HepG2 (cell line): ENCODE measurements at regions not wholly inside any gene's neighbourhood (a gene's known extent, or its start where the extent isn't known, plus 50 kb on each side); places are given as distances from the start of the nearest gene placed in this dataset.

ENCODE experiments used
- ATAC-seq: fragments of 200-7000 bp; cut with Tn5 transposase; 3 replicates; pipeline ENCODE4 v1.9.1; 2020; ENCODE audit warnings: mild to moderate bottlenecking, moderate library complexity
- BruUV-seq: library from RNA; stranded (reverse); fragments of 400-500 nt; replicated peaks from 2 replicates; lab custom pipeline; 2021; lab: Mats Ljungman, UMichigan
- CTCF ChIA-PET: fragments of 300-600 bp; formaldehyde crosslinking; extraction: SDS; loops from one replicate; lab custom pipeline; 2021; ENCODE audit warnings: low total read pairs, inconsistent platforms, low intra/inter-chr PET ratio; lab: Yijun Ruan, JAX
- POLR2A ChIA-PET: fragments of 350-600 bp; sonication (Branson Sonifier 250); formaldehyde crosslinking; loops from one replicate; lab custom pipeline; 2020; ENCODE audit warnings: antibody characterized with exemption, inconsistent platforms; lab: Yijun Ruan, JAX
- DNase-seq: peaks from one replicate; pipeline ENCODE4 v3.0.0-alpha.2; 2015; ENCODE audit warnings: low spot score
- FAIRE-seq: peaks from 3 replicates; lab custom pipeline; 2011; peaks lifted over from hg19 to GRCh38; lab: Jason Lieb, UNC
- H2AFZ ChIP-seq: one replicate; pipeline ENCODE4 v1.6.1; 2011; ENCODE audit warnings: low read length, inconsistent platforms
- H3K27ac ChIP-seq: fragments of 300-600 bp; 3 replicates; pipeline ENCODE4 v1.8.0; 2011; ENCODE audit warnings: mixed run types, mild to moderate bottlenecking, mixed read lengths, low read length, inconsistent platforms; ENCODE audit not compliant: insufficient read depth; ENCODE audit errors: extremely low read length
- H3K27me3 ChIP-seq, 2 experiments: fragments of 200-600 bp in 1 of 2; 2 replicates in 1 of 2; 3 replicates in 1 of 2; pipeline versions ENCODE4 v1.6.0 to v1.8.0; 2011; ENCODE audit warnings: low read length in 2 of 2, mild to moderate bottlenecking in 2 of 2, moderate library complexity in 2 of 2, inconsistent platforms in 1 of 2; ENCODE audit not compliant: insufficient read depth in 2 of 2, control insufficient read depth in 1 of 2
- H3K36me3 ChIP-seq, 2 experiments: fragments of 200-600 bp in 1 of 2; replicated peaks in 1 of 2; 2 replicates in 1 of 2; 3 replicates in 1 of 2; pipeline versions ENCODE4 v1.5.1 to v1.8.0; 2011; ENCODE audit warnings: low read length in 2 of 2, inconsistent platforms in 1 of 2; ENCODE audit not compliant: insufficient read depth in 2 of 2, control insufficient read depth in 1 of 2
- H3K4me1 ChIP-seq: 2 replicates; pipeline ENCODE4 v1.5.1; 2012; ENCODE audit warnings: low read length, inconsistent platforms; ENCODE audit not compliant: insufficient read depth
- H3K4me2 ChIP-seq: 2 replicates; pipeline ENCODE4 v1.6.0; 2011; ENCODE audit warnings: low read depth, low read length, inconsistent platforms
- H3K4me3 ChIP-seq, 3 experiments: fragments of 200-600 bp in 1 of 3; sonication (generic), shearing (Covaris generic) in 1 of 3; replicated peaks in 1 of 3; 2 replicates each; pipeline ENCODE4 v1.5.1; 2011 to 2016; ENCODE audit warnings: low read length in 3 of 3, inconsistent platforms in 2 of 3, low read depth in 2 of 3, mild to moderate bottlenecking in 2 of 3, control low read depth in 1 of 3, mixed read lengths in 1 of 3; ENCODE audit not compliant: insufficient read depth in 1 of 3
- H3K79me2 ChIP-seq: one replicate; pipeline ENCODE4 v1.6.1; 2011; ENCODE audit warnings: low read length, inconsistent platforms; ENCODE audit not compliant: insufficient read depth
- H3K9ac ChIP-seq: 2 replicates; pipeline ENCODE4 v1.6.0; 2011; ENCODE audit warnings: mild to moderate bottlenecking, low read depth, low read length, inconsistent platforms; ENCODE audit not compliant: insufficient read depth
- H3K9me3 ChIP-seq: 2 replicates; pipeline ENCODE4 v1.5.1; 2012; ENCODE audit warnings: mild to moderate bottlenecking, low read length
- H4K20me1 ChIP-seq: 2 replicates; pipeline ENCODE4 v1.6.0; 2011; ENCODE audit warnings: inconsistent platforms, mild to moderate bottlenecking, low read length, moderate library complexity; ENCODE audit not compliant: insufficient read depth
- NFYB ChIP-seq: sonication (generic); formaldehyde crosslinking; IDR thresholded peaks from 2 replicates; pipeline ENCODE4 v1.4.0; 2020; ENCODE audit warnings: missing genetic modification reagents
- REPIN1 ChIP-seq: sonication (generic); formaldehyde crosslinking; IDR thresholded peaks from 2 replicates; pipeline ENCODE4 v1.8.0; 2022; ENCODE audit warnings: missing genetic modification reagents, low read depth, mild to moderate bottlenecking, borderline replicate concordance
- SAP130 ChIP-seq: IDR thresholded peaks from 2 replicates; pipeline ENCODE4 v1.6.1; 2016; ENCODE audit warnings: low read depth
- STAT5B ChIP-seq: sonication (generic); formaldehyde crosslinking; IDR thresholded peaks from 2 replicates; pipeline ENCODE4 v1.4.0; 2020; ENCODE audit warnings: missing genetic modification reagents
- ZNF224 ChIP-seq: sonication (generic); formaldehyde crosslinking; IDR thresholded peaks from 2 replicates; pipeline ENCODE4 v1.5.0; 2020; ENCODE audit warnings: mild to moderate bottlenecking, missing genetic modification reagents
- ZNF704 ChIP-seq: sonication (generic); formaldehyde crosslinking; IDR thresholded peaks from 2 replicates; pipeline ENCODE4 v1.8.1; 2023; ENCODE audit warnings: mild to moderate bottlenecking, inconsistent platforms, moderate library complexity, missing genetic modification reagents, borderline replicate concordance
- ZSCAN9 ChIP-seq: IDR thresholded peaks from 2 replicates; pipeline ENCODE4 v1.6.1; 2016; ENCODE audit warnings: borderline replicate concordance
- WGBS: methylation state at CpG from one replicate; pipeline ENCODE4 v1.1.6; 2017; ENCODE audit warnings: low lambda C conversion rate; 5-methylcytosine and 5-hydroxymethylcytosine counted together
- in situ Hi-C: cut with HindIII; loops from 2 replicates; pipeline ENCODE4 v1.10.0; 2017; ENCODE audit warnings: low pct_unique_long_range_greater_than_20kb; ENCODE audit not compliant: extremely low pct_ligation_motif_present
- intact Hi-C: fragments of 100-400 bp; cut with micrococcal nuclease; formaldehyde crosslinking; loops from one replicate; pipeline ENCODE4 v1.10.0; 2022; ENCODE audit not compliant: unreplicated experiment

- ChIA-PET CTCF (no interaction called here), POLR2A (no interaction called here)
- intact Hi-C loops (no loop called here), in situ Hi-C loops (no loop called here)
- TF ChIP-seq NFYB (no peak), ZNF224 (no peak), STAT5B (CRISPR knock-in tag) (no peak)
- H3K27ac ChIP-seq = no peak overlapping the region
- H3K79me2 ChIP-seq = no peaks in the 10 kb centered on the region
- no peak overlapping the region for H3K9ac ChIP-seq
- H4K20me1 ChIP-seq = no peaks in the 10 kb centered on the region
- 0% methylated on average over 2 of the region's 2 CpGs for WGBS
- FAIRE-seq = no peak
- H3K4me2 ChIP-seq = no peak overlapping the region
- no TSS peak for BruUV-seq
- no peak for DNase-seq
- ATAC-seq = no peak
- no peaks in the 10 kb centered on the region for H3K36me3 ChIP-seq
- no peaks in the 10 kb centered on the region for H3K9me3 ChIP-seq
- no peaks in the 10 kb centered on the region; a peak in 1 of 5 replicates for H3K27me3 ChIP-seq
- no peaks in the 10 kb centered on the region for H3K4me1 ChIP-seq
- no peak overlapping the region for H2AFZ ChIP-seq
- H3K4me3 ChIP-seq = no peak overlapping the region
Observed at GRCh38 chr12:78316631-78317468, 486.2 kb downstream of the NAV3 start.

GRCh38 chr12:78321696-78322095 is 491.0 kb downstream of the NAV3 start:
- H3K27me3 ChIP-seq = no peaks in the 10 kb centered on the region; a peak in 1 of 5 replicates
- DNase-seq = no peak
- intact Hi-C loops (no loop called here), in situ Hi-C loops (no loop called here)
- H2AFZ ChIP-seq = no peak overlapping the region
- no peak for FAIRE-seq
- no peak overlapping the region for H3K4me2 ChIP-seq
- H3K79me2 ChIP-seq = no peaks in the 10 kb centered on the region
- no peak overlapping the region for H3K27ac ChIP-seq
- H3K9me3 ChIP-seq = no peaks in the 10 kb centered on the region
- TF ChIP-seq SAP130 (CRISPR knock-in tag) = no peak
- TF ChIP-seq REPIN1 = no peak
- no peak for TF ChIP-seq ZSCAN9 (CRISPR knock-in tag)
- no peak for TF ChIP-seq ZNF704 (CRISPR knock-in tag)
- ChIA-PET POLR2A (no interaction called here), CTCF (no interaction called here)
- BruUV-seq = no TSS peak
- no peak for ATAC-seq
- no peaks in the 10 kb centered on the region for H3K36me3 ChIP-seq
- WGBS = 1% methylated on average over 2 of the region's 2 CpGs
- H3K4me3 ChIP-seq = no peak overlapping the region
- H3K9ac ChIP-seq = no peak overlapping the region
- H4K20me1 ChIP-seq = no peaks in the 10 kb centered on the region
- H3K4me1 ChIP-seq = no peaks in the 10 kb centered on the region
